H1 (cell line): ENCODE measurements at regions not wholly inside any gene's neighbourhood (a gene's known extent, or its start where the extent isn't known, plus 50 kb on each side); places are given as distances from the start of the nearest gene placed in this dataset.
A peak's percentile ranks its signal among the peaks of the same experiment; 100 is the strongest.

Source experiments
- CTCF ChIA-PET: fragments of 300-600 bp; sonication (Branson Sonifier 250); formaldehyde crosslinking; loops from one replicate; lab custom pipeline; 2021; ENCODE audit not compliant: partially characterized antibody; lab: Charles Lee
- POLR2A ChIA-PET: fragments of 300-600 bp; sonication (Branson Sonifier 250); formaldehyde crosslinking; loops from one replicate; lab custom pipeline; 2021; ENCODE audit warnings: inconsistent platforms; ENCODE audit not compliant: partially characterized antibody; lab: Charles Lee
- DNase-seq, 2 experiments: peaks; one replicate each; pipeline versions ENCODE4 v3.0.0 to v3.0.0-alpha.2; 2010 to 2022; ENCODE audit warnings: low spot score in 2 of 2, low read depth in 1 of 2, mixed read lengths in 1 of 2
- FAIRE-seq: peaks from 2 replicates; lab custom pipeline; 2011; peaks lifted over from hg19 to GRCh38; lab: Jason Lieb, UNC
- H2AFZ ChIP-seq: 2 replicates; pipeline ENCODE4 v1.8.1; 2012; ENCODE audit warnings: low read length, inconsistent platforms
- H2AK5ac ChIP-seq: 2 replicates; pipeline ENCODE4 v1.6.1; 2013; ENCODE audit warnings: low read depth, low read length
- H2BK120ac ChIP-seq: replicated peaks from 2 replicates; pipeline ENCODE3; 2013; ENCODE audit warnings: low read depth, low read length, inconsistent platforms
- H2BK12ac ChIP-seq: 2 replicates; pipeline ENCODE4 v1.6.1; 2013; ENCODE audit warnings: low read depth, low read length
- H2BK15ac ChIP-seq: 2 replicates; pipeline ENCODE4 v1.6.1; 2013; ENCODE audit warnings: low read length
- H2BK20ac ChIP-seq: 2 replicates; pipeline ENCODE4 v1.6.1; 2013; ENCODE audit warnings: low read length
- H2BK5ac ChIP-seq: 2 replicates; pipeline ENCODE4 v1.6.1; 2013; ENCODE audit warnings: low read depth, low read length
- H3K14ac ChIP-seq: 2 replicates; pipeline ENCODE4 v1.6.1; 2013; ENCODE audit warnings: inconsistent platforms; ENCODE audit not compliant: insufficient read length
- H3K18ac ChIP-seq: 2 replicates; pipeline ENCODE4 v1.6.1; 2013; ENCODE audit warnings: low read length; ENCODE audit errors: extremely low read depth
- H3K23ac ChIP-seq: 2 replicates; pipeline ENCODE4 v1.6.1; 2013; ENCODE audit warnings: inconsistent platforms; ENCODE audit not compliant: insufficient read length
- H3K23me2 ChIP-seq: 2 replicates; pipeline ENCODE4 v1.6.1; 2013; ENCODE audit warnings: low read depth, low read length
- H3K27ac ChIP-seq: 2 replicates; pipeline ENCODE4 v1.6.1; 2011; ENCODE audit warnings: low read depth, low read length, inconsistent platforms
- H3K27me3 ChIP-seq, 4 experiments: replicated peaks in 1 of 4; 1 replicate in 1 of 4; 2 replicates in 3 of 4; pipeline versions ENCODE4 v1.6.1 to v1.8.1; 2011 to 2013; ENCODE audit warnings: low read length in 3 of 4, mild to moderate bottlenecking in 3 of 4, inconsistent platforms in 2 of 4, mixed read lengths in 2 of 4, moderate library complexity in 1 of 4; ENCODE audit not compliant: control insufficient read depth in 3 of 4, insufficient read depth in 3 of 4; ENCODE audit errors: extremely low read depth in 1 of 4
- H3K36me3 ChIP-seq, 4 experiments: 2 replicates each; pipeline versions ENCODE4 v1.6.1 to v1.8.1; 2011 to 2013; ENCODE audit warnings: mild to moderate bottlenecking in 4 of 4, low read length in 3 of 4, moderate library complexity in 2 of 4, control low read depth in 1 of 4, inconsistent platforms in 1 of 4; ENCODE audit not compliant: insufficient read depth in 4 of 4, control insufficient read depth in 2 of 4
- H3K4ac ChIP-seq: replicated peaks from 2 replicates; pipeline ENCODE3; 2013; ENCODE audit warnings: low read length, low read depth, mixed read lengths, inconsistent platforms; ENCODE audit not compliant: insufficient read length
- H3K4me1 ChIP-seq, 4 experiments: replicated peaks in 1 of 4; 1 replicate in 1 of 4; 2 replicates in 3 of 4; pipeline versions ENCODE4 v1.6.1 to v1.8.1; 2011 to 2013; ENCODE audit warnings: low read length in 3 of 4, inconsistent platforms in 2 of 4, mixed read lengths in 1 of 4; ENCODE audit not compliant: insufficient read depth in 4 of 4, control insufficient read depth in 3 of 4
- H3K4me2 ChIP-seq, 2 experiments: 2 replicates each; pipeline versions ENCODE4 v1.6.1 to v1.8.1; 2011 to 2013; ENCODE audit warnings: low read depth in 2 of 2, low read length in 2 of 2, control low read depth in 1 of 2, inconsistent platforms in 1 of 2, mild to moderate bottlenecking in 1 of 2; ENCODE audit not compliant: insufficient read depth in 1 of 2
- H3K4me3 ChIP-seq, 4 experiments: fragments of 200-600, 300-600 bp in 1 of 4; sonication (generic), shearing (Covaris generic), sonication (Bioruptor Twin) in 1 of 4; 2 replicates each; pipeline versions ENCODE4 v1.5.1 to v1.8.1; 2011 to 2016; ENCODE audit warnings: low read length in 4 of 4, low read depth in 3 of 4, control low read depth in 2 of 4, inconsistent platforms in 2 of 4, mild to moderate bottlenecking in 2 of 4, mixed read lengths in 1 of 4, moderate library complexity in 1 of 4; ENCODE audit not compliant: insufficient read depth in 2 of 4; ENCODE audit errors: extremely low read depth in 1 of 4
- H3K56ac ChIP-seq: replicated peaks from 2 replicates; pipeline ENCODE3; 2013; ENCODE audit warnings: low read depth, mild to moderate bottlenecking, mixed read lengths, low read length, inconsistent platforms; ENCODE audit not compliant: insufficient read length
- H3K79me1 ChIP-seq: 2 replicates; pipeline ENCODE4 v1.6.1; 2013; ENCODE audit warnings: low read depth, low read length, control low read depth
- H3K79me2 ChIP-seq, 2 experiments: 2 replicates each; pipeline versions ENCODE4 v1.6.1 to v1.8.1; 2012 to 2013; ENCODE audit warnings: low read length in 2 of 2, mild to moderate bottlenecking in 2 of 2, inconsistent platforms in 1 of 2; ENCODE audit not compliant: insufficient read depth in 2 of 2, control insufficient read depth in 1 of 2
- H3K9ac ChIP-seq, 4 experiments: replicated peaks in 1 of 4; 1 replicate in 1 of 4; 2 replicates in 3 of 4; pipeline versions ENCODE4 v1.6.1 to v1.8.1; 2011 to 2013; ENCODE audit warnings: low read depth in 3 of 4, low read length in 3 of 4, control low read depth in 2 of 4, mild to moderate bottlenecking in 2 of 4, moderate library complexity in 2 of 4, inconsistent platforms in 1 of 4; ENCODE audit errors: extremely low read depth in 1 of 4
- H3K9me3 ChIP-seq, 2 experiments: 2 replicates each; pipeline versions ENCODE4 v1.6.1 to v1.8.1; 2012 to 2013; ENCODE audit warnings: mild to moderate bottlenecking in 2 of 2, moderate library complexity in 2 of 2, control low read depth in 1 of 2, inconsistent platforms in 1 of 2, low read depth in 1 of 2, low read length in 1 of 2, mixed read lengths in 1 of 2; ENCODE audit not compliant: insufficient read depth in 2 of 2
- H4K20me1 ChIP-seq, 2 experiments: replicated peaks in 1 of 2; 2 replicates each; pipeline versions ENCODE3 to v1.8.1; 2011 to 2013; ENCODE audit warnings: inconsistent platforms in 2 of 2, low read length in 2 of 2, mild to moderate bottlenecking in 1 of 2; ENCODE audit not compliant: insufficient read depth in 2 of 2, control insufficient read depth in 1 of 2
- H4K5ac ChIP-seq: 2 replicates; pipeline ENCODE4 v1.6.1; 2013; ENCODE audit warnings: low read length, low read depth, mixed read lengths, inconsistent platforms; ENCODE audit not compliant: insufficient read length
- H4K8ac ChIP-seq: 2 replicates; pipeline ENCODE4 v1.8.0; 2013; ENCODE audit warnings: mild to moderate bottlenecking, moderate library complexity, low read length, inconsistent platforms; ENCODE audit not compliant: insufficient read depth; ENCODE audit errors: extremely low read depth
- H4K91ac ChIP-seq: replicated peaks from 2 replicates; pipeline ENCODE3; 2013; ENCODE audit warnings: low read length, mixed read lengths, inconsistent platforms; ENCODE audit not compliant: insufficient read length
- MAX ChIP-seq: IDR thresholded peaks from 2 replicates; pipeline ENCODE4 v1.6.1; 2012; ENCODE audit warnings: inconsistent platforms
- SIRT6 ChIP-seq: IDR thresholded peaks from one replicate; pipeline ENCODE4 v1.7.1; 2012; ENCODE audit warnings: low read length, inconsistent platforms
- SUZ12 ChIP-seq: fragments of 200-600 bp; sonication (generic); IDR thresholded peaks from 2 replicates; pipeline ENCODE4 v1.6.1; 2012; ENCODE audit warnings: mild to moderate bottlenecking, inconsistent platforms, low read length, moderate library complexity, mixed read lengths
- WGBS, 2 experiments: shearing (Covaris generic) in 1 of 2; methylation state at CpG; one replicate each; pipeline versions ENCODE4 v1.1.6 to v1.1.7; 2013 to 2015; ENCODE audit warnings: low lambda C conversion rate in 2 of 2, mixed read lengths in 2 of 2, inconsistent platforms in 1 of 2, low coverage in 1 of 2, missing lambda C conversion rate in 1 of 2; ENCODE audit not compliant: insufficient replicate concordance in 2 of 2, insufficient coverage in 1 of 2, insufficient read length in 1 of 2; ENCODE audit errors: extremely low coverage in 1 of 2, missing lambda C conversion rate in 1 of 2; 5-methylcytosine and 5-hydroxymethylcytosine counted together

- CTCF ChIA-PET, result no interaction called here
- Histone ChIP-seq H2AK5ac (no peak overlapping the region), H3K79me2 (no peaks in the 10 kb centered on the region), H2BK15ac (no peak overlapping the region), H3K9me3 (no peaks in the 10 kb centered on the region), H3K27me3 (no peaks in the 10 kb centered on the region), H3K23me2 (no peaks in the 10 kb centered on the region), H2AFZ (0 out of 2 replicates have a peak overlapping the region, but pooled peaks have one; percentile 22), H2BK20ac (no peak overlapping the region), H4K5ac (no peak overlapping the region), H3K36me3 (no peaks in the 10 kb centered on the region), H4K8ac (no peak overlapping the region; the same call in 1 of the 2 replicates), H3K18ac (no peak overlapping the region), H3K14ac (no peak overlapping the region), H3K4ac (no peak overlapping the region), H2BK120ac (no peak overlapping the region), H2BK5ac (no peak overlapping the region), H3K4me3 (no peak overlapping the region), H3K27ac (no peak overlapping the region), H3K4me2 (no peak overlapping the region), H3K4me1 (no peaks in the 10 kb centered on the region), H3K9ac (no peak overlapping the region), H4K20me1 (no peaks in the 10 kb centered on the region), H3K79me1 (no peaks in the 10 kb centered on the region), H3K23ac (no peak overlapping the region), H3K56ac (no peak overlapping the region), H2BK12ac (no peak overlapping the region), H4K91ac (no peak overlapping the region)
- DNase-seq (no peak), FAIRE-seq (no peak)
- 100% methylated on average over 3 of the region's 3 CpGs; no CpG with 5 or more reads in 1 of the 2 experiments for WGBS, 2 experiments
- POLR2A ChIA-PET, result no interaction called here
- TF ChIP-seq SUZ12, result no peak
- TF ChIP-seq MAX, result no peak
- TF ChIP-seq SIRT6, result no peak
These were observed 265.7 kb upstream of the MAGI2 start for GRCh38 chr7:79719216-79719615.
